ENCODE measurements at regions not wholly inside any gene's neighbourhood (a gene's known extent, or its start where the extent isn't known, plus 50 kb on each side); places are given as distances from the start of the nearest gene placed in this dataset.

- TF ChIP-seq MYC (IDR thresholded peaks at IDR 0.05; ENCODE audit: low read depth, low read length): no peak
- peak; percentile 26 for TF ChIP-seq FOS (IDR thresholded peaks at IDR 0.05; ENCODE audit: borderline replicate concordance, insufficient read depth, low read length)
- TF ChIP-seq GATA2 (IDR thresholded peaks at IDR 0.05; ENCODE audit: insufficient read depth, insufficient read length, low read depth, low read length): peak; percentile 11
- no TSS peak for BruUV-seq (replicated peaks)
- H3K79me2 ChIP-seq (ENCODE audit: control insufficient read depth, insufficient read depth, low read length): no peaks in the 10 kb centered on the region
- H2AFZ ChIP-seq (ENCODE audit: low read depth, low read length): peak overlapping the region; percentile 57
- FAIRE-seq (peak; percentile 60), DNase-seq (ENCODE audit: low read depth, low spot score) (peak; percentile 73)
- H3K27ac ChIP-seq (ENCODE audit: insufficient read depth, low read depth, low read length): peak overlapping the region; percentile 7
- intact Hi-C loops (cut with micrococcal nuclease): no loop called here
- H3K27me3 ChIP-seq (ENCODE audit: control insufficient read depth in 2 of 2, insufficient read depth in 2 of 2, low read length in 2 of 2): no peaks in the 10 kb centered on the region
- H3K4me1 ChIP-seq (ENCODE audit: control insufficient read depth, extremely low read depth, insufficient read depth, low read length): peaks cover 26% of the 10 kb centered on the region
- peak overlapping the region; percentile 3 for H3K9ac ChIP-seq (replicated peaks; ENCODE audit: extremely low read depth, insufficient read depth, low read length)
- H4K20me1 ChIP-seq (replicated peaks; ENCODE audit: control insufficient read depth, extremely low read depth, insufficient read depth, low read length): no peaks in the 10 kb centered on the region
- H3K9me1 ChIP-seq (replicated peaks; ENCODE audit: control insufficient read depth, extremely low read depth, insufficient read depth, low read length): no peaks in the 10 kb centered on the region
- no peak overlapping the region for H3K4me3 ChIP-seq (replicated peaks in 1 of 3; ENCODE audit: insufficient read depth in 1 of 3, low read depth in 1 of 3, low read length in 3 of 3)
- no peaks in the 10 kb centered on the region for H3K9me3 ChIP-seq (replicated peaks; ENCODE audit: control insufficient read depth, insufficient read depth, low read length)
- POLR2A ChIA-PET: no interaction called here
- dilution Hi-C loops (cut with MboI; ENCODE audit: extremely low pct_ligation_motif_present, low sequenced_read_pairs): no loop called here
- CTCF ChIA-PET: interaction anchor here (1.0 kb wide), 1 partner anchor 75 kb away, joined by 5 read pairs; no protein-coding TSS in a partner anchor
- H3K36me3 ChIP-seq (ENCODE audit: control insufficient read depth in 2 of 2, extremely low read depth in 1 of 2, insufficient read depth in 2 of 2, low read length in 2 of 2): no peaks in the 10 kb centered on the region
- H3K4me2 ChIP-seq (ENCODE audit: insufficient read depth, low read length): peak overlapping the region; percentile 24
Measured at GRCh38 chr7:80316811-80317210, 182.2 kb downstream of the GNAI1 start.

DNA sequence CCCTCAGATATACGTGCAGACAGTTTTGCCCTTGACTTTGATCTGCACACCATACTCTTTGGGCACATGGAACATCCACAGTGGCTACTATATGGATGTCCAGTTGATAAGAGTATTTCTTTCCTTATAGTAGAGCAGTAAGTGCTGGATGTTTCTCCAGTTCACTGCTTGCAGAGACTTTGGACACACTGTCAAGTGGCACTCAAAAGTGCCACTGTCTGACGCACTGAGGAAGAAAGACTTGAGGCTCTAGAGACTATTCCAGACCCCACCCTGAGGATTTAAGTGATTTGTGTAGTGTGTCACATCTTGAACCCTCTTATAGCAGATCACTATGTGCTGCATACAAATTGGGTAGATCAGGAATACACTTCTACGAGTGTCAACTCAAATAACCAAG, 179.1 kb downstream of the GNAI1 start:
- no peaks in the 10 kb centered on the region for H4K20me1 ChIP-seq (replicated peaks; ENCODE audit: control insufficient read depth, extremely low read depth, insufficient read depth, low read length)
- FAIRE-seq: no peak
- no peak overlapping the region for H3K9ac ChIP-seq (replicated peaks; ENCODE audit: extremely low read depth, insufficient read depth, low read length)
- H3K27me3 ChIP-seq (ENCODE audit: control insufficient read depth in 2 of 2, insufficient read depth in 2 of 2, low read length in 2 of 2): no peaks in the 10 kb centered on the region
- H2AFZ ChIP-seq (ENCODE audit: low read depth, low read length): no peak overlapping the region
- H3K9me1 ChIP-seq (replicated peaks; ENCODE audit: control insufficient read depth, extremely low read depth, insufficient read depth, low read length): no peaks in the 10 kb centered on the region
- H3K4me2 ChIP-seq (ENCODE audit: insufficient read depth, low read length): no peak overlapping the region
- intact Hi-C loops (cut with micrococcal nuclease): loop anchor here (2.0 to 5.0 kb wide), 2 partner anchors 176 to 207 kb away; no protein-coding TSS in a partner anchor
- no peak overlapping the region for H3K27ac ChIP-seq (ENCODE audit: insufficient read depth, low read depth, low read length)
- dilution Hi-C loops (cut with MboI; ENCODE audit: extremely low pct_ligation_motif_present, low sequenced_read_pairs): no loop called here
- TF ChIP-seq POLR2AphosphoS5 (IDR thresholded peaks at IDR 0.05; ENCODE audit: insufficient read depth, low read depth, low read length): no peak
- no peak for TF ChIP-seq EZH2 (IDR thresholded peaks at IDR 0.05; ENCODE audit: borderline replicate concordance, low read depth, low read length, severe bottlenecking)
- no peak for TF ChIP-seq GATA2 (IDR thresholded peaks at IDR 0.05; ENCODE audit: insufficient read depth, insufficient read length, low read depth, low read length)
- TF ChIP-seq CTCF (IDR thresholded peaks at IDR 0.05; ENCODE audit: extremely low read depth in 1 of 2, insufficient read depth in 1 of 2, low read depth in 1 of 2, low read length in 2 of 2): no peak
- TF ChIP-seq MYC (IDR thresholded peaks at IDR 0.05; ENCODE audit: low read depth, low read length): no peak
- TF ChIP-seq POLR2A (IDR thresholded peaks at IDR 0.05; ENCODE audit: low read depth, low read length): no peak
- no peak for TF ChIP-seq JUN (IDR thresholded peaks at IDR 0.05; ENCODE audit: borderline replicate concordance, insufficient read depth, insufficient read length, low read depth)
- TF ChIP-seq FOS (IDR thresholded peaks at IDR 0.05; ENCODE audit: borderline replicate concordance, insufficient read depth, low read length): no peak
- TF ChIP-seq, protein P1, sequence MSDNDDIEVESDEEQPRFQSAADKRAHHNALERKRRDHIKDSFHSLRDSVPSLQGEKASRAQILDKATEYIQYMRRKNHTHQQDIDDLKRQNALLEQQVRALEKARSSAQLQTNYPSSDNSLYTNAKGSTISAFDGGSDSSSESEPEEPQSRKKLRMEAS (IDR thresholded peaks at IDR 0.05; ENCODE audit: insufficient read depth, insufficient read length): no peak
- ChIA-PET POLR2A (no interaction called here), CTCF (no interaction called here)
- H3K36me3 ChIP-seq (ENCODE audit: control insufficient read depth in 2 of 2, extremely low read depth in 1 of 2, insufficient read depth in 2 of 2, low read length in 2 of 2): no peaks in the 10 kb centered on the region
- no peak overlapping the region for H3K4me3 ChIP-seq (replicated peaks in 1 of 3; ENCODE audit: insufficient read depth in 1 of 3, low read depth in 1 of 3, low read length in 3 of 3)
- DNase-seq (ENCODE audit: low read depth, low spot score): no peak
- BruUV-seq (replicated peaks): no TSS peak
- H3K9me3 ChIP-seq (replicated peaks; ENCODE audit: control insufficient read depth, insufficient read depth, low read length): no peaks in the 10 kb centered on the region
- H3K79me2 ChIP-seq (ENCODE audit: control insufficient read depth, insufficient read depth, low read length): no peaks in the 10 kb centered on the region
- peaks cover 45% of the 10 kb centered on the region for H3K4me1 ChIP-seq (ENCODE audit: control insufficient read depth, extremely low read depth, insufficient read depth, low read length)

Data from endothelial cell of umbilical vein (primary cell).